GM23338 (cell line): ENCODE measurements at regions not wholly inside any gene's neighbourhood (a gene's known extent, or its start where the extent isn't known, plus 50 kb on each side); places are given as distances from the start of the nearest gene placed in this dataset.

Experiments used
- ATAC-seq: fragments of 200-7000 bp; cut with Tn5 transposase; 3 replicates; pipeline ENCODE4 v1.9.1; 2020
- DNase-seq: peaks from one replicate; pipeline ENCODE4 v3.0.0-alpha.2; 2015; ENCODE audit warnings: low spot score
- H2AFZ ChIP-seq: fragments of 200-600 bp; sonication (generic); 2 replicates; pipeline ENCODE4 v1.8.0; 2016; ENCODE audit warnings: antibody characterized with exemption, mild to moderate bottlenecking, moderate library complexity
- H3F3A ChIP-seq: fragments of 200-600 bp; sonication (generic); replicated peaks from 2 replicates; pipeline ENCODE4 v1.8.0; 2017; ENCODE audit warnings: antibody characterized with exemption, mixed run types, low read depth
- H3K27ac ChIP-seq: fragments of 200-600 bp; sonication (generic); 2 replicates; pipeline ENCODE4 v1.6.1; 2016; ENCODE audit warnings: low read depth
- H3K27me3 ChIP-seq: fragments of 200-600 bp; sonication (generic); 2 replicates; pipeline ENCODE4 v1.8.0; 2016; ENCODE audit warnings: mild to moderate bottlenecking, mixed run types, moderate library complexity; ENCODE audit not compliant: insufficient read depth
- H3K36me3 ChIP-seq: fragments of 200-600 bp; sonication (generic); 2 replicates; pipeline ENCODE4 v1.8.0; 2016; ENCODE audit warnings: mild to moderate bottlenecking; ENCODE audit not compliant: insufficient read depth
- H3K4me1 ChIP-seq: fragments of 200-600 bp; sonication (generic); 2 replicates; pipeline ENCODE4 v1.8.0; 2016; ENCODE audit warnings: mild to moderate bottlenecking, moderate library complexity; ENCODE audit not compliant: insufficient read depth
- H3K4me2 ChIP-seq: fragments of 200-600 bp; sonication (generic); 2 replicates; pipeline ENCODE4 v1.7.1; 2017; ENCODE audit warnings: mixed run types
- H3K4me3 ChIP-seq: fragments of 200-600 bp; sonication (generic); 2 replicates; pipeline ENCODE4 v1.6.1; 2016; ENCODE audit warnings: mixed run types
- H3K79me2 ChIP-seq: fragments of 200-600 bp; sonication (generic); replicated peaks from 2 replicates; pipeline ENCODE4 v1.8.0; 2017; ENCODE audit warnings: mild to moderate bottlenecking; ENCODE audit not compliant: insufficient read depth
- H3K9me2 ChIP-seq: fragments of 200-600 bp; sonication (generic); 2 replicates; pipeline ENCODE4 v1.8.0; 2017; ENCODE audit not compliant: insufficient read depth
- H4K20me1 ChIP-seq: fragments of 200-600 bp; sonication (generic); replicated peaks from 2 replicates; pipeline ENCODE4 v1.8.0; 2017; ENCODE audit warnings: mild to moderate bottlenecking; ENCODE audit not compliant: insufficient read depth
- H3K27ac Mint-ChIP-seq: 2 replicates; pipeline ENCODE4 v1.8.0; 2020; ENCODE audit warnings: inconsistent platforms, mild to moderate bottlenecking, moderate library complexity, mixed read lengths
- H3K27me3 Mint-ChIP-seq: 3 replicates; pipeline ENCODE4 v1.8.0; 2022; ENCODE audit warnings: low read depth, mild to moderate bottlenecking, moderate library complexity, mixed read lengths, inconsistent platforms; ENCODE audit not compliant: insufficient read depth, poor library complexity
- H3K36me3 Mint-ChIP-seq: 3 replicates; pipeline ENCODE4 v1.8.0; 2021; ENCODE audit warnings: low read depth, mild to moderate bottlenecking, inconsistent platforms, moderate library complexity, mixed read lengths
- H3K4me1 Mint-ChIP-seq: 3 replicates; pipeline ENCODE4 v1.8.0; 2020; ENCODE audit warnings: mild to moderate bottlenecking, inconsistent platforms, mixed read lengths
- H3K4me3 Mint-ChIP-seq: 3 replicates; pipeline ENCODE4 v1.8.0; 2021; ENCODE audit warnings: moderate library complexity, mild to moderate bottlenecking, inconsistent platforms, mixed read lengths
- H3K9me3 Mint-ChIP-seq: 3 replicates; pipeline ENCODE4 v1.8.0; 2020; ENCODE audit warnings: moderate library complexity, mild to moderate bottlenecking, inconsistent platforms, mixed read lengths
- CREB1 ChIP-seq: fragments of 250-450 bp; sonication (Bioruptor Pico); IDR thresholded peaks from 2 replicates; pipeline ENCODE4 v1.5.0; 2020; ENCODE audit warnings: low read depth, mild to moderate bottlenecking, moderate library complexity
- EZH2 ChIP-seq: fragments of 200-600 bp; sonication (generic); IDR thresholded peaks from one replicate; pipeline ENCODE4 v1.8.0; 2017; ENCODE audit warnings: antibody characterized with exemption, mild to moderate bottlenecking, low read depth; ENCODE audit not compliant: unreplicated experiment
- EZH2phosphoT487 ChIP-seq: fragments of 200-600 bp; sonication (generic); IDR thresholded peaks from one replicate; pipeline ENCODE4 v1.8.1; 2018; ENCODE audit warnings: antibody characterized with exemption; ENCODE audit not compliant: unreplicated experiment
- JUNB ChIP-seq: IDR thresholded peaks from one replicate; pipeline ENCODE4 v1.6.1; 2016; ENCODE audit warnings: antibody characterized with exemption; ENCODE audit not compliant: unreplicated experiment
- NANOG ChIP-seq: IDR thresholded peaks from 2 replicates; pipeline ENCODE4 v1.6.1; 2016; ENCODE audit warnings: antibody characterized with exemption, borderline replicate concordance
- POLR2AphosphoS5 ChIP-seq: IDR thresholded peaks from 2 replicates; pipeline ENCODE4 v1.6.1; 2016; ENCODE audit warnings: antibody characterized with exemption, low read depth
- STAT1 ChIP-seq: IDR thresholded peaks from one replicate; pipeline ENCODE4 v1.6.1; 2016; ENCODE audit warnings: antibody characterized with exemption; ENCODE audit not compliant: unreplicated experiment
- ZNF114 ChIP-seq: fragments of 250-450 bp; sonication (Bioruptor Pico); IDR thresholded peaks from 2 replicates; pipeline ENCODE4 v1.5.0; 2020; ENCODE audit warnings: mild to moderate bottlenecking, moderate library complexity
- ZNF331 ChIP-seq: fragments of 250-450 bp; sonication (Bioruptor Pico); IDR thresholded peaks from 2 replicates; pipeline ENCODE4 v1.5.0; 2020; ENCODE audit warnings: low read depth, mild to moderate bottlenecking, moderate library complexity
- TF ChIP-seq, protein P1 (sequence below): fragments of 250-450 bp; sonication (Bioruptor Pico); IDR thresholded peaks from 2 replicates; pipeline ENCODE4 v1.5.0; 2020; ENCODE audit warnings: mild to moderate bottlenecking, moderate library complexity
- TF ChIP-seq, protein P2 (sequence below): IDR thresholded peaks from one replicate; pipeline ENCODE4 v1.6.1; 2018; ENCODE audit warnings: antibody characterized with exemption; ENCODE audit not compliant: unreplicated experiment
- TF ChIP-seq, protein P3 (sequence below), 2 experiments: fragments of 200-600 bp in 1 of 2; sonication (generic) in 1 of 2; conservative IDR thresholded peaks; 2 replicates each; pipeline versions ENCODE4 v1.5.1 to v1.6.1; 2016 to 2017; ENCODE audit warnings: antibody characterized with exemption in 2 of 2, low read depth in 2 of 2, mild to moderate bottlenecking in 2 of 2, moderate library complexity in 1 of 2
- TF ChIP-seq, protein P4 (sequence below): IDR thresholded peaks from 2 replicates; pipeline ENCODE4 v1.6.1; 2016; ENCODE audit warnings: antibody characterized with exemption

DNA sequence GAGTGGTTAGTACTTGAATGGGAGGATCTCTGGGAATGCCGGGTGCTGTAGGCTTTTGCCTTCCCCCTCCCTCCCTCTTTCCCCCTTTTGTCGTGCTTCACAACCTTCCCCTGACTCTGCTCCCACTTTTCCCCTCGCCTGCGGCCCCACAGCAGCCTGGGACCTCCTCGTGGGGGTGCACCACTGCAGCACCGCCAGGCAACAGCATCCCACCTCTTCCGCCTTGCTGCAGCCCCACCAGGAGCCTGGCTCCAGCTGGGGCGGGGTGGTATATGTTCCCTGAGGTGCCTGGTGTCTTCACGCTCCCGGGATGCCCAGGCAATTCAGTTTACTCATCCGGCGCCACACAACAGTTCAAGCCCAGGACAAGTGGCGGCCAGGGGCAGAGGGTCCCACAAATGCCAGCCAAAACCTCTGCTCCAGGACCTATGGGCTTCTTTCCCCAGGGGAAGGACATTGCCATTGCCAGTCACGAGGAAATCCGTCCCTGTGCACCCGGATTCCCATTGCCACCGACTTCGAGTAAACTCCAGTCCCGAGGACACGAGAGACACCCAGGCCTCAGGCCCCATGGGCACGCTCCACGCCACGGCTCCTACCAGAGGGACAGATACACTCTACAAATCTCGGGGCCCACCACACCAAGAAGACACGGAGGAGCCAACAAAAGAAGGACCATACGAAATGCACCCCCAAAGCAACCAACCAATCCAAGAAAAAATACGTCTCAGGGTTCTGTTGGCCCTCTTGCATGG is 181.7 kb downstream of the ALG10 start:
- Mint-ChIP-seq H3K4me3 (no peak overlapping the region), H3K27me3 (peaks cover 17% of the 10 kb centered on the region), H3K9me3 (peaks cover 84% of the 10 kb centered on the region), H3K4me1 (no peaks in the 10 kb centered on the region), H3K27ac (no peak overlapping the region), H3K36me3 (peaks cover 43% of the 10 kb centered on the region)
- Histone ChIP-seq H3K27me3 (no peaks in the 10 kb centered on the region), H4K20me1 (no peaks in the 10 kb centered on the region), H2AFZ (no peak overlapping the region), H3K4me2 (no peak overlapping the region), H3K36me3 (no peaks in the 10 kb centered on the region), H3K4me3 (no peak overlapping the region), H3K79me2 (no peaks in the 10 kb centered on the region), H3F3A (no peaks in the 10 kb centered on the region), H3K27ac (no peak overlapping the region), H3K9me2 (no peaks in the 10 kb centered on the region), H3K4me1 (no peaks in the 10 kb centered on the region)
- no peak for TF ChIP-seq ZNF331 (CRISPR knock-in tag)
- TF ChIP-seq, protein P1, sequence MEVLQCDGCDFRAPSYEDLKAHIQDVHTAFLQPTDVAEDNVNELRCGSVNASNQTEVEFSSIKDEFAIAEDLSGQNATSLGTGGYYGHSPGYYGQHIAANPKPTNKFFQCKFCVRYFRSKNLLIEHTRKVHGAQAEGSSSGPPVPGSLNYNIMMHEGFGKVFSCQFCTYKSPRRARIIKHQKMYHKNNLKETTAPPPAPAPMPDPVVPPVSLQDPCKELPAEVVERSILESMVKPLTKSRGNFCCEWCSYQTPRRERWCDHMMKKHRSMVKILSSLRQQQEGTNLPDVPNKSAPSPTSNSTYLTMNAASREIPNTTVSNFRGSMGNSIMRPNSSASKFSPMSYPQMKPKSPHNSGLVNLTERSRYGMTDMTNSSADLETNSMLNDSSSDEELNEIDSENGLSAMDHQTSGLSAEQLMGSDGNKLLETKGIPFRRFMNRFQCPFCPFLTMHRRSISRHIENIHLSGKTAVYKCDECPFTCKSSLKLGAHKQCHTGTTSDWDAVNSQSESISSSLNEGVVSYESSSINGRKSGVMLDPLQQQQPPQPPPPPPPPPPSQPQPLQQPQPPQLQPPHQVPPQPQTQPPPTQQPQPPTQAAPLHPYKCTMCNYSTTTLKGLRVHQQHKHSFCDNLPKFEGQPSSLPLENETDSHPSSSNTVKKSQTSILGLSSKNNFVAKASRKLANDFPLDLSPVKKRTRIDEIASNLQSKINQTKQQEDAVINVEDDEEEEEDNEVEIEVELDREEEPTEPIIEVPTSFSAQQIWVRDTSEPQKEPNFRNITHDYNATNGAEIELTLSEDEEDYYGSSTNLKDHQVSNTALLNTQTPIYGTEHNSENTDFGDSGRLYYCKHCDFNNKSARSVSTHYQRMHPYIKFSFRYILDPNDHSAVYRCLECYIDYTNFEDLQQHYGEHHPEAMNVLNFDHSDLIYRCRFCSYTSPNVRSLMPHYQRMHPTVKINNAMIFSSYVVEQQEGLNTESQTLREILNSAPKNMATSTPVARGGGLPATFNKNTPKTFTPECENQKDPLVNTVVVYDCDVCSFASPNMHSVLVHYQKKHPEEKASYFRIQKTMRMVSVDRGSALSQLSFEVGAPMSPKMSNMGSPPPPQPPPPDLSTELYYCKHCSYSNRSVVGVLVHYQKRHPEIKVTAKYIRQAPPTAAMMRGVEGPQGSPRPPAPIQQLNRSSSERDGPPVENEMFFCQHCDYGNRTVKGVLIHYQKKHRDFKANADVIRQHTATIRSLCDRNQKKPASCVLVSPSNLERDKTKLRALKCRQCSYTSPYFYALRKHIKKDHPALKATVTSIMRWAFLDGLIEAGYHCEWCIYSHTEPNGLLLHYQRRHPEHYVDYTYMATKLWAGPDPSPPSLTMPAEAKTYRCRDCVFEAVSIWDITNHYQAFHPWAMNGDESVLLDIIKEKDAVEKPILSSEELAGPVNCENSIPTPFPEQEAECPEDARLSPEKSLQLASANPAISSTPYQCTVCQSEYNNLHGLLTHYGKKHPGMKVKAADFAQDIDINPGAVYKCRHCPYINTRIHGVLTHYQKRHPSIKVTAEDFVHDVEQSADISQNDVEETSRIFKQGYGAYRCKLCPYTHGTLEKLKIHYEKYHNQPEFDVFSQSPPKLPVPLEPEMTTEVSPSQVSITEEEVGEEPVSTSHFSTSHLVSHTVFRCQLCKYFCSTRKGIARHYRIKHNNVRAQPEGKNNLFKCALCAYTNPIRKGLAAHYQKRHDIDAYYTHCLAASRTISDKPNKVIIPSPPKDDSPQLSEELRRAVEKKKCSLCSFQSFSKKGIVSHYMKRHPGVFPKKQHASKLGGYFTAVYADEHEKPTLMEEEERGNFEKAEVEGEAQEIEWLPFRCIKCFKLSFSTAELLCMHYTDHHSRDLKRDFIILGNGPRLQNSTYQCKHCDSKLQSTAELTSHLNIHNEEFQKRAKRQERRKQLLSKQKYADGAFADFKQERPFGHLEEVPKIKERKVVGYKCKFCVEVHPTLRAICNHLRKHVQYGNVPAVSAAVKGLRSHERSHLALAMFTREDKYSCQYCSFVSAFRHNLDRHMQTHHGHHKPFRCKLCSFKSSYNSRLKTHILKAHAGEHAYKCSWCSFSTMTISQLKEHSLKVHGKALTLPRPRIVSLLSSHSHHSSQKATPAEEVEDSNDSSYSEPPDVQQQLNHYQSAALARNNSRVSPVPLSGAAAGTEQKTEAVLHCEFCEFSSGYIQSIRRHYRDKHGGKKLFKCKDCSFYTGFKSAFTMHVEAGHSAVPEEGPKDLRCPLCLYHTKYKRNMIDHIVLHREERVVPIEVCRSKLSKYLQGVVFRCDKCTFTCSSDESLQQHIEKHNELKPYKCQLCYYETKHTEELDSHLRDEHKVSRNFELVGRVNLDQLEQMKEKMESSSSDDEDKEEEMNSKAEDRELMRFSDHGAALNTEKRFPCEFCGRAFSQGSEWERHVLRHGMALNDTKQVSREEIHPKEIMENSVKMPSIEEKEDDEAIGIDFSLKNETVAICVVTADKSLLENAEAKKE (CRISPR knock-in tag), result no peak
- no peak for TF ChIP-seq JUNB
- TF ChIP-seq POLR2AphosphoS5, result no peak
- TF ChIP-seq, protein P2, sequence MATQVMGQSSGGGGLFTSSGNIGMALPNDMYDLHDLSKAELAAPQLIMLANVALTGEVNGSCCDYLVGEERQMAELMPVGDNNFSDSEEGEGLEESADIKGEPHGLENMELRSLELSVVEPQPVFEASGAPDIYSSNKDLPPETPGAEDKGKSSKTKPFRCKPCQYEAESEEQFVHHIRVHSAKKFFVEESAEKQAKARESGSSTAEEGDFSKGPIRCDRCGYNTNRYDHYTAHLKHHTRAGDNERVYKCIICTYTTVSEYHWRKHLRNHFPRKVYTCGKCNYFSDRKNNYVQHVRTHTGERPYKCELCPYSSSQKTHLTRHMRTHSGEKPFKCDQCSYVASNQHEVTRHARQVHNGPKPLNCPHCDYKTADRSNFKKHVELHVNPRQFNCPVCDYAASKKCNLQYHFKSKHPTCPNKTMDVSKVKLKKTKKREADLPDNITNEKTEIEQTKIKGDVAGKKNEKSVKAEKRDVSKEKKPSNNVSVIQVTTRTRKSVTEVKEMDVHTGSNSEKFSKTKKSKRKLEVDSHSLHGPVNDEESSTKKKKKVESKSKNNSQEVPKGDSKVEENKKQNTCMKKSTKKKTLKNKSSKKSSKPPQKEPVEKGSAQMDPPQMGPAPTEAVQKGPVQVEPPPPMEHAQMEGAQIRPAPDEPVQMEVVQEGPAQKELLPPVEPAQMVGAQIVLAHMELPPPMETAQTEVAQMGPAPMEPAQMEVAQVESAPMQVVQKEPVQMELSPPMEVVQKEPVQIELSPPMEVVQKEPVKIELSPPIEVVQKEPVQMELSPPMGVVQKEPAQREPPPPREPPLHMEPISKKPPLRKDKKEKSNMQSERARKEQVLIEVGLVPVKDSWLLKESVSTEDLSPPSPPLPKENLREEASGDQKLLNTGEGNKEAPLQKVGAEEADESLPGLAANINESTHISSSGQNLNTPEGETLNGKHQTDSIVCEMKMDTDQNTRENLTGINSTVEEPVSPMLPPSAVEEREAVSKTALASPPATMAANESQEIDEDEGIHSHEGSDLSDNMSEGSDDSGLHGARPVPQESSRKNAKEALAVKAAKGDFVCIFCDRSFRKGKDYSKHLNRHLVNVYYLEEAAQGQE, result no peak
- TF ChIP-seq, protein P3, sequence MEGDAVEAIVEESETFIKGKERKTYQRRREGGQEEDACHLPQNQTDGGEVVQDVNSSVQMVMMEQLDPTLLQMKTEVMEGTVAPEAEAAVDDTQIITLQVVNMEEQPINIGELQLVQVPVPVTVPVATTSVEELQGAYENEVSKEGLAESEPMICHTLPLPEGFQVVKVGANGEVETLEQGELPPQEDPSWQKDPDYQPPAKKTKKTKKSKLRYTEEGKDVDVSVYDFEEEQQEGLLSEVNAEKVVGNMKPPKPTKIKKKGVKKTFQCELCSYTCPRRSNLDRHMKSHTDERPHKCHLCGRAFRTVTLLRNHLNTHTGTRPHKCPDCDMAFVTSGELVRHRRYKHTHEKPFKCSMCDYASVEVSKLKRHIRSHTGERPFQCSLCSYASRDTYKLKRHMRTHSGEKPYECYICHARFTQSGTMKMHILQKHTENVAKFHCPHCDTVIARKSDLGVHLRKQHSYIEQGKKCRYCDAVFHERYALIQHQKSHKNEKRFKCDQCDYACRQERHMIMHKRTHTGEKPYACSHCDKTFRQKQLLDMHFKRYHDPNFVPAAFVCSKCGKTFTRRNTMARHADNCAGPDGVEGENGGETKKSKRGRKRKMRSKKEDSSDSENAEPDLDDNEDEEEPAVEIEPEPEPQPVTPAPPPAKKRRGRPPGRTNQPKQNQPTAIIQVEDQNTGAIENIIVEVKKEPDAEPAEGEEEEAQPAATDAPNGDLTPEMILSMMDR (conservative IDR thresholded peaks at IDR 0.05; ENCODE audit: low read depth in 2 of 2), result no peak
- no peak for TF ChIP-seq NANOG
- TF ChIP-seq, protein P4, sequence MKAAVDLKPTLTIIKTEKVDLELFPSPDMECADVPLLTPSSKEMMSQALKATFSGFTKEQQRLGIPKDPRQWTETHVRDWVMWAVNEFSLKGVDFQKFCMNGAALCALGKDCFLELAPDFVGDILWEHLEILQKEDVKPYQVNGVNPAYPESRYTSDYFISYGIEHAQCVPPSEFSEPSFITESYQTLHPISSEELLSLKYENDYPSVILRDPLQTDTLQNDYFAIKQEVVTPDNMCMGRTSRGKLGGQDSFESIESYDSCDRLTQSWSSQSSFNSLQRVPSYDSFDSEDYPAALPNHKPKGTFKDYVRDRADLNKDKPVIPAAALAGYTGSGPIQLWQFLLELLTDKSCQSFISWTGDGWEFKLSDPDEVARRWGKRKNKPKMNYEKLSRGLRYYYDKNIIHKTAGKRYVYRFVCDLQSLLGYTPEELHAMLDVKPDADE, result no peak
- TF ChIP-seq EZH2phosphoT487, result no peak
- TF ChIP-seq EZH2, result no peak
- TF ChIP-seq CREB1 (CRISPR knock-in tag), result no peak
- no peak for TF ChIP-seq STAT1
- TF ChIP-seq ZNF114 (CRISPR knock-in tag), result no peak
- ATAC-seq (no peak), DNase-seq (no peak)
